ENCODE measurements at regions not wholly inside any gene's neighbourhood (a gene's known extent, or its start where the extent isn't known, plus 50 kb on each side); places are given as distances from the start of the nearest gene placed in this dataset.

DNA sequence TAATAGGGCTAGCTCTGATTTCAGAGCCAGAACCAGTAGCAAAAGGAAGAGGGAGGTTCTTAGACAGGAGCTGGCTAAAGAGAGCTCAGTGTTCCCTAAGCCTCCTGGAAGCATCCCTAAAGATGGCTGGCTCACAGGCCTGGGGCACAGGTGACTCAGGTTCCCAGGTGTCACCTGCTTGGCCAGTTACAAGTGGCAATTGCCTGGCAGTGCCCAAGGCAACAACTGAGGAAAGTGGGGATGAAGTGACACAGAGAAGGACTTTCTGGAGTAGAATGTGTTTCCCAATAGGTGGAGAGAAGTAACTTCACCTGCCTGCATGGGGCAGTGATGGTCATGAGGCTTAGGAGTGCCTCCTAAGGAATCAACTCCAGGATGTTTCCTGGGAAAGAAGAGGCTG is 66.5 kb upstream of the EEPD1 start:
- no peak for DNase-seq (ENCODE audit: low read depth in 4 of 4, low spot score in 3 of 4)

DNA sequence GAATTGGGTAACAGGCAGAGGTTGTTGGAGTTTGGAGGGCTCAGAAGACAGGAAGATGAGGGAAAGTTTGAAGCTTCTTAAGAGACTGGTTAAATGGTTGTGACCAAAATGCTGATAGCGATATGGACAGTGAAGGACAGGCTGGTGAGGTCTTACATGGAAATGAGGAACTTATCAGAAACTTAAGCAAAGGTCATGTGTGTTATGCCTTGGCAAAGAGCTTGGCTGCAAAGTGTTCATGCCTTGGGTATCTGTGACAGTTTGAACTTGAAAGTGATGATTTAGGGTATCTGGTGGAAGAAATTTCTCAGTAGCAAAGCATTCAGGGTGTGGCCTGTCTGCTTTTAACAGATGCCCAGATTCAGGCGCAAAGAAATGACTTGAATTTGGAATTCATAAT is 64.5 kb upstream of the EEPD1 start:
- no peak for DNase-seq (ENCODE audit: low read depth in 4 of 4, low spot score in 3 of 4)

DNA sequence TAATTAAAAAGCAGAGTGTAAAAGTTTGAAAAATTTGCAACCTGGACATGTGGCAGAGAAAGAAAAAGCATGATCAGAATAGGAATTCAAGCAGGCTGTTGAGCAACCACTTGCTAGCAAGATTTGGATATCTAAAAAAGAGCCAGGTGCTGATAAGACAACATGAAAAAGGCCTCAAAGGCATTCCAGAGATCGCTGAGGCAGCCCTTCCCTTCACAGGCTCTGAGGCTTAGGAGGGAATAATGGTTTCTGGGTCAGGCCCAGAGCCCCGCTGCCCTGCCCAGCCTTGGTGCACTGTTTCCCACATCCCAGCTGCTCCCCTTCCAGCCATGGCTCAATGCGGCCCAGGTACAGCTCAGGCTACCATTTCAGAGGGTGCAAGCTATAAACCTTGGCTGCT is 64.1 kb upstream of the EEPD1 start:
- DNase-seq (ENCODE audit: low read depth in 4 of 4, low spot score in 3 of 4), result no peak

DNA sequence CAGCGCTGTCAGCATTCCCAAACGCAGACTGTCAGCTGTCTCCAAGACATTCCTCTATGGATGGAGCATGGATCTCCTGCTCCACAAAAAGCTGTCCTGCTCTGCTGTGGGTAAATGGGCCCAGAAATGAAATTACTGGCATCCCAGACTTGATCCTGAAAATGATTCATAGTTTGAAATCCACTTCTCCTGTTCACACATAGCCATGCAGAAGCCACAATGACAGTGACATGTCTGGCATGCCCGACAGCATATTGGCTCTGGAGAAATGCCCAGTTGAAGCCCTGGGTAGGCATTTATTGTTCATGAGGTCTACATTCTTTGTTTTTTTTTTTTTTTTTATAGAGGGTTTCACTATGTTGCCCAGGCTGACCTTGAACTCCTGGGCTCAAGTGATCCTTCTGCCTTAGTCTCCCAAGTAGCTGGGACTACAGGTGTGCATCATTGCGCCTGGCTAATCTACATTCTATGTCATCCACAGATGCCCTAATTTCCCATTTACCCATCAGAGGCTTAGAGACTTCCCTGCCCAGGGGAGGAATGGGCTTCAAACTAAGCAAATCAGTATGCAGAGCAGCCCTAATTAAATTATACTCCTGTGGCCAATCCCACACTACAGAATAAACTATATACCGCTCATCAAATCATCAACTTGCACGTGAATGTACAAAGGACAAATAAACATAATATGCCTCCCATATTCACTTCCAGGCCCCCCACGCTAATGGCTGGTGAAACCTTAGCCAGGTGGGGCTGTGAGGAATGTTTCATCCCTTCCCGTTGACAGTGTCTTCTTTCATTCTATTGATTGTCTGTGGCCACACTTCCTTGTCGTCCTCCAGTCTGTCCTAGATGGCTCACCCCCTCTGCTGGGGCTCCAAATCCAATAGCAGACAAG is 61.8 kb upstream of the EEPD1 start:
- DNase-seq (ENCODE audit: low read depth in 4 of 4, low spot score in 3 of 4), result no peak

DNA sequence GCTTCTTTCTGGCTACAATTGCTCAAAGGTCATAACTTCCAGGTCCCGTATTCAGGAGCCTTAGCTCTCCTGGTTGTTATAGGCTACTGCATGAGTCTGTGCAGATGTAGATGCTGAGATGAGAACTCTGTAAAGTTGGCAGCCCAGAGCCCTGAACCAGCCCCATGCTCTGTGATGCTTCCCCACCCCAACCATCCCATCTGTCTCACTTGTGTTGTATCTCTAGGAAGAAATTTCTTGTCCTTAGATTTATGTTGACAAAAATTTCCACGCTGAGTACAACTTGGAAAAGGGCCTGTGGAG is 61.2 kb upstream of the EEPD1 start:
- no peak for DNase-seq (ENCODE audit: low read depth in 4 of 4, low spot score in 3 of 4)

DNA sequence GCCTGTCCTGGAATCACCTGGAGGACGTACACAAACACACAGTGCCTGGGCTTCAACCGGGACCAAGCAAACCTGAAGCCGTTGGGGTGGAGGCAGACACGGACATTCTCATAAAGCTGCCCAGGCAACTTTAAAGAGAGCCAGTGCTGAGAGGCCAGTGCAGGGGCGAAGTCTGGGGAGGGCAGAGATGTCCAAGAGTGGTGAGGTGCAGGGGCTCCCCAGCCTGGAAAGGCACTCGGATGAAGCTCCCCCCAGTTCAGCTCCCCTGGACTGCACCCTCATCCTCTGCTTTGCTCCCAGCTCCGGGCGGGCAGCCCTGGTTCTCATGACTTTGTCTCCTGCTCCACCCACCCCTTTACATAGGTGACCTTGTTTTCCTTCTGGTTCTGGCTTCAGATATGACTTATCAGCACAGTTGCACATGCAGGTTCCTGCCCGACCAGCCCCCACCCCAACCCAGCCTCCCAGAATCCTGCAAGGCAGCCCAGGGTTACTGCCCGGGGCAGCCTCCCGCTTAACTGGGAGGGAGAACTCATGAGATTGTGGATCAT is 60.8 kb upstream of the EEPD1 start:
- DNase-seq (ENCODE audit: low read depth in 4 of 4, low spot score in 3 of 4), result no peak

DNA sequence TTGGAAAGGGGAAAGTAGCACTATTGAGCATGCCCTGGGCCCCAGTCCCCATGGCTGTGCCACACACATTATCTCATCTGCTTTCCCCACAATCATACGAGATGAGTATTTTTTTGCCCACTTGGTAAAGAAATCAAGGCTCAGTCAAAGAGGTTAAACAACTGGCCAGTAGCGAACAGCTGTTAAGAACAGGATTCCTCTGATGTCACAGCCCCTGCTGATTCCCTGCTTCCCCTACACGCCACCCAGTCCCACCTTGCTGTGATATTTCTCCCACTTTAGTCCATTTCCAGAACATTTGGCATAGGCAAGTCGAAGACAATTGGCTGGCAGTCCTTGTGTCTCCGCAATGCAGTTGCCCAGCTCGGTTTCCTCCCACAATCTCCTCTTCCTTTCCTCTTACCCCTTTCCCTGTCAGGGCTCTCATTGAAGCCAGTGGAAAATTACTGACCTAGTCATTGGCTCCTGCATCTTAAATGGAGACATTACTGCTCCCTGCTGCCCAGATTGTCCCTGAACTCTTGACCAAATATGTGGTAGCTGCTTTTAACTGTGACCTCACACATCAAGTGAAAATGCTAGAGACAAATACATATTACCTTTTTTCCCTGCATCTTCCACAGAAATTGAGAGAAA is 56.5 kb upstream of the EEPD1 start:
- no peak for DNase-seq (ENCODE audit: low read depth in 4 of 4, low spot score in 3 of 4)

DNA sequence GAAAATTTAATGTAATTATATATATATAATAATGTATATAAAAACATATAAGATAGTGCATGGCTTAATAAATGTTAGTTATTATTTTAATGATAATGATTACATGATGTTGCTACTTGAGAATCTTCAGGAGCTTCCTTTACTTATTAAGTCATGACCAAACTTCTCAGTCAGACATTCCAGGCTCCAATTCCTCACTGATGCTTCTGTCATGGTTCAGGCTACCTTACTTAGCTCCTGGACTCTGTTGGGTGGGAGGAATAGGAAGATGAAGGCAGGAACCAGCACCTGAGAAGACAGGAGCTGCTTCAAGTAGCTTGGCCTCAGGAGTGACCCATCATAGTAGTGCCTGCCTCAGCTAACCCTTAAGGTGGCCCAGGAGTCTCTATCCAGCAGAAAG is 55.0 kb upstream of the EEPD1 start:
- DNase-seq (ENCODE audit: low read depth in 4 of 4, low spot score in 3 of 4), result no peak

DNA sequence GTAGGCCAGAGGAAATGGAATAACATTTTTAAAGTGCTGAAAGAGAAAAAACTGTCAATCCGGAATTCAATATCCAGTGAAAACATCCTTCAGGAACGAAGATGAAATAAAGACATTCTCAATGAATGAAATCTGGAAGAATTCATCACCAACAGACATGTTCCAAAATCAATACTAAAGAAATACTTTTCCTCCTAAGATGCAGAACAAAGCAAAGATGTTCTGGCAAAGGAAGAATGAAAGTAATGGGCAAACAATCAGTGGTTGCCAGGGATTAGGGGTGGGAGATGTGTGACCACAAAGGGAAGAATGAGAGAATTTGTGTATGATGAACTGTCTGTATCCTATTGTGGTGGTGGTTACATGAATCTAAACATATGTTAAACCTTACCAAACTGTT is 52.8 kb upstream of the EEPD1 start:
- no peak for DNase-seq (ENCODE audit: low read depth in 4 of 4, low spot score in 3 of 4)

DNA sequence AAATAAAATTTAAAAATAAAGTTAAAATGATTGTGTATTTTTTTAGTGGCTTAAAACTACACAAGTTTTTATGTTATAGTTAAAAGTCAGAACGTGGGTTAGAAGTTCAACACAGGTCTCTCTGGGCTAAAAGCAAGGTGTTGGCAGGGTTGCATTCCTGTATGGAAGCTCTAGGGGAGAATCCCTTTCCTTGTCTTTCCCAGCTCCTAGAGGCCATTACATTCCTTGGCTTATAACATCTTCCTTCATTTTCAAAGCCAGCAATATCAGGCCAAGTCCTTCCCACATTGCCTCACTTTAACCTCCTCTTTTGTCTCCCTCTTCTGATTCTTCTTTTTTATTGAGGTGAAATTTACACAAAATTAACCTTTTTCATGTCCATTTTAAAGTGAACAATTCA is 52.4 kb upstream of the EEPD1 start:
- no peak for DNase-seq (ENCODE audit: low read depth in 4 of 4, low spot score in 3 of 4)
